GM19043 (cell line): ENCODE measurements at regions not wholly inside any gene's neighbourhood (a gene's known extent, or its start where the extent isn't known, plus 50 kb on each side); places are given as distances from the start of the nearest gene placed in this dataset.
A peak's percentile ranks its signal among the peaks of the same experiment; 100 is the strongest.

ENCODE experiments used
- ATAC-seq: cut with Tn5 transposase; IDR thresholded peaks from one replicate; pipeline ENCODE4 v1.9.1; 2021; ENCODE audit warnings: low read depth; ENCODE audit not compliant: unreplicated experiment

DNA sequence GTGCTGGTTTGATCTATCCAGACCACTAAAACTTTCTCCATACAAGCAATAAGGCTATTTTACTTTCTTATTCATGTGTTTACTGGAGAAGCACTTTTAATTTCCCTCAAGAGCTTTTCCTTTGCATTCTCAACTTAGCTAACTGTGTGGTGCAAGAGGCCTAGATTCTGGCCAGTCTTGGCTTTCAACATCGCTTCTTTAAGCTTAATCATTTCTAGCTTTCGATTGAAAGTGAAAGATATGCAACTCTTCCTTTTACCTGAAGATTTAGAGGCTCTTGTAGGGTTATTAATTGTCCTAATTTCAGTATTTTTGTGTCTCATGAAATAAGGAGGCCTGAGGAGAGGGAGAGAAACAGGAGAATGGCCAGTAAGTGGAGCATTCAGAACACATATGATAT is 234.8 kb upstream of the GADL1 start:
- peak; percentile 60 for ATAC-seq

DNA sequence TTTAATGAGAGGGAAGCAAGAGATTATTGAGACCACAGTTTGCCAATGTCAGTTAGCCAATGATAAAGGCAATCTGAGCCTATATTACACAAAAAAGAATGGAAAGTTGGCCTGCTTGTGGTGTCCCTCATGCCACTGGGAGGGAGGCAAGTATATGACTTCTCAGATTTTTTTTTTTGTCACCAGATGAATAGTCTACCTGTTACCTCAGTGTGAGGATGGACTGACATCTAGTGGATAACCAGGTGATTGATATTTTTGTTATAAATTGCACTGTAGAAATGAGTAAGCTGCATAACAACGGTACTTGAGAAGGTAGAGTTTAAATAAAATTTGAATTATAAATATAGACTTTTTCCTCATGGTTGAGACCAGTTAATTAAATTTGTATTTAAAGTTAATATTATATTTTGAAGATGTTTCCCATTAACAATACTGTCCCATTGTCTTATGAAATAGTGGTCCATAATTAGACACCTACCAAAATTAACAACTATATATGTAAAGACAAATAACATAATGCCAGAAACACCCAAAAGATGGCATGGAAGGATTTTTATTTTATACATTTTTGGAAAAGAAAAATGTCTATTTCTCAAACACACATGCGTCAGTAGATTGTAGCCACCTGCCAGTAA is 237.8 kb upstream of the GADL1 start:
- peak; percentile 43 for ATAC-seq

DNA sequence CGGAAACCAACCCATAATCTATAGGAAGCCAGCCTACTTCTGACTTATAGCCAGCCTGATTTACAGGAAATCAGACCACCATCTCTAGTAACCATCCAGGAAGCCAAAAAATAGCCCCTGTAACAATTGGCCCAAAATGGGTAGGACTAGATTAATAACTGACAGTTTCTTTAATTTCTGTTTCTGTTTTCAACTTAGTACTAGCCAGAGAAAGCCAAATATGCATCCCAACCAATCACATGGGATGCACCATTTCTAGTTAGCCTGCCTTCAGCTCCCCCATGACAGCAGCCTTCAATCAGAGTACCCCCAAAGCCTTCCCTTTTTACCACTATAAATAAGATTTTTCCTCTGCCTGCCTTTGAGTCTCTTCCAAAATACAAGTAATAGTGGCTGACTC is 239.1 kb upstream of the GADL1 start:
- no peak for ATAC-seq

GRCh38 chr3:31135546-31135945 is 241.1 kb upstream of the GADL1 start:
- no peak for ATAC-seq

DNA sequence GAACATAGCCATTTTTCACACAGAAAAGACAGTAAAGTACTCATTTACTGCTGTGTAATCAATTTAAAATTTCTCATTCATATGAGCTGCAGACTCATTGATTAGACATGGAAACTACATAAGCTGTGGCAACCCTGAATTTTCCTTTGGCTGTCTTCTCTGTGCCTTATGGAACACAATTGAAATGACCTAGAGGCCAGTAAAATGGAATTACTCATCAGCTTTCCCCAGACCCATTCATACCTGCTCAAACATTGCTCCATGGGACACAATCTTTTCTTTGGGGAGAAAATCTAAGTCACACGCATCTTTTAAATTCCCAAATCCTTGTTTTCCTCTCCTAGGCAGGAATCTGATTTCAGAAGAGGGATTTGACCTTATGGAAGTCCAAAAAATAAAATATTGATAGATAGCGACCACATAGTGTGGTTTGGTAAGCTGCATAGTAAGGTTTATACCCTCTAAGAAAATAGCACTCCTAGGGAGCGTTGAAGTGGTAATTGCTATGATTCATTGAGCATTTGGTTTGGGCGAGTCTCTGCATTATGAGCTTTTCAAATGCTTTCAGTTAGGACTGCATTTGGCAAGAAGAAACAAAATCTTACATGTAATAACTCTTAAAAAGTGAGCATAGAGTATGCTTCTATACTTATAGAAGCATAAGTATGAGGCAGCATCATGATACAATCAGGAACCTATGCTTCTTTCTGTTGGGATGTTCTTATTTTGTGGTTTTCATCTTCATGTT is 243.4 kb upstream of the GADL1 start:
- no peak for ATAC-seq

DNA sequence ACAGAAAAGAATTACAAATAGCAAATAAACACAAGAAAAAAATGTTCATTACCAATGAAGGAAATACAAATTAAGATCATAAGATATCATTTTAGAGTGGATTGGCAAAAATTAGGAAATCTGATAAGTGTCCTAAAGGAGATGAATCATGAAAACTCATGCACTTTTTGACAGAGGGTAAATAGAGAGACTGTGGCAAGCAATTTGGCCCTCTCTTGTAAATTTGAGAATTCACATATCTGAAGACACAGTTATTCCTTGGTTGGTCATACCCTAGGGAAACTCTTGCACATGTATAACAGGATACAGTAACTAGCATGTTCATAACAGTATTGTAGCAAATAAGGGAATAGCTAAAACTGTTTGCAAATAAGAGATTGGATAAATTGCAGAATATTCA is 246.0 kb upstream of the GADL1 start:
- ATAC-seq, result no peak

DNA sequence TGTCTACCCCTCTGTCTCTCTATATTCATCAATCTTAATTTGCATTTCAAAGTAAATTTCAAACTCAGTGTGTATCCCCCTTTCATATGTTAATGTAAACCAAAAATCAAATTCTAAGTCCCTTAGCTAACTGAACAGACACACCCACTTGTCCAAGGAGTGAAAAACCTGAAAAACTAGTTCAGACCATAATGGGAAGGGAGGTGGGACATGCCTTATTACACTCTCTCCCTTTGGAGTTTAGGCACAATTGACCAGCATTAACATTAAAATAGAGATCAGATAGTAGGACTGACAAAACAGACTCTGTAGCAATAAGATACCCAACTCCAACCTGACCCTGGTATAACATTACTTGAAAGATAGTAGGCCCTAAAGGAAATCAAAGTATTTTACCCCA is 247.7 kb upstream of the GADL1 start:
- ATAC-seq, result no peak

- ATAC-seq, result no peak
Measured at GRCh38 chr3:31142543-31142942, 248.1 kb upstream of the GADL1 start.

GRCh38 chr3:31145062-31145461 is 250.6 kb upstream of the GADL1 start:
- ATAC-seq, result no peak

GRCh38 chr3:31147550-31147949 is 253.1 kb upstream of the GADL1 start:
- no peak for ATAC-seq

- no peak for ATAC-seq
Measured at GRCh38 chr3:31157047-31157694, 262.7 kb upstream of the GADL1 start.

DNA sequence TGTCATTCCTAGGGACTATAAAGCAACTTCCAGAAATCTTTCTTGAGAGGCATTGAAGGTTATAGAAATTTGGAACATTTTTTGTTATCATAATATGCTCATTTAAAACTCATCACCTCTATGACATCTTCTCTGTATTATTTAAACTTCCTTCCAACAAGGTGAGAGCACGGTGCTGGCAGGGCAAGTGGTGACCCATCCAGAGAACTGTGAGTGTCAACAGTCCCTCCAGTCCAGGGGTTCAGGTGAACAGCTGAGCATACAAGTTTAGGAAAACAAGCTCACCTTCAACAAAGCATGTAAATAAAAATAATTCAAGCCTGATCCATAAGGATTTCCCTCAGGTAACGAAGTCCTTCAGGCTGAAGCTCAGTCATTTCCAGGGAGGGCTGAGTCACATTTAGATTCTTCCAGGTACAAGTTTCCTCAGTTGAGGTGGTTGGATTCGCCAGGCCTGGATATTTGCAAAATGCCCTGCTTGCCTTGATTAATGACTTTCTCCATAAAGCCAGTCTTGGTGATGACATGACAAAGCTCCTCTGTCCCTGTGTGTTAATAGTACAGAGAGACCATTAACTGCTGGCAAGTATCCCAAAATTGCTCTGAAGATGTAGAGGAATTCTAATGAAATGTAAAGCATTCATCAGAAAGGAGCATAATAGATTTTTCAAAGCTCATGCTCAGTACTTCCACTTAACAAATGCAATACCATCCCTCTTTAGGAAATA is 263.6 kb upstream of the GADL1 start:
- ATAC-seq, result no peak

- ATAC-seq, result no peak
Measured at GRCh38 chr3:31159331-31160039, 265.0 kb upstream of the GADL1 start.

DNA sequence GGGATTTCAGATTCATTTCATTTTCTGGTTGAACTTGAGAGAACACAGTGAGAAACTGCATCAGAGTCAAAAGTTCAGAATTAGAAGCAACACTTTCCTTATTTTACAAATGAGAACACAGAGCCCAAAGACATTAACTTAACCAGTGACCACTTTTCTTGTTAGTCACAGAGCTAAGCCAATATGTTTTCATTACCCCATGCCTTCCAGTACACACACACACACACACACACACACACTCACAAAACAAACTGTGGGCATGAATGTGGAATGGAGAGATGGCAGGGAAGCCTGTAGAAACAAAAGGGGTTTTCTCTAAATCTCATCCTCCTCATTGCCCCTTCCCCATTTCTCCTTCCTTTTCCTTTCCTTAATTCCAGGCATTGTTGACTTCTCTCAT is 267.4 kb upstream of the GADL1 start:
- no peak for ATAC-seq

DNA sequence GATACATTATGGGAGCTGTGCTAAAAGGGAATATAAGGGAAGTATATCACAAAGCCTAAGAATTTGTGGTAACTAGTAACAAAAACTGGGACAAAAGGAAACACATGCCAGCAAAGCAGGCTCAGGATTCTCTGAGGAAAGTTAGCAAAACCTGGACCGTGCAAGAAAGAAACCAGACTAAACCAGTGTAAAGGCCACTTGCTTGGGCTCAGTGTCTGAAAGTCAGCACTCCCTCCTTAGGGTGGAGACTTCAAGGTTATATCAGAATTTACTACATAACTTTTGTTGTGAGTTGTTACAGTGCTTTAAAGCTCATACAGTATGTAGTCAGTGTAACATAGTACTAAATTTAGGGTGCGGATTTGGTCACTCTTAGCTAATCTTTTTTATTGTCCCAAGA is 269.9 kb upstream of the GADL1 start:
- ATAC-seq, result no peak

- no peak for ATAC-seq
Measured at GRCh38 chr3:31165399-31165860, 271.0 kb upstream of the GADL1 start.

GRCh38 chr3:31166249-31166885 is 271.9 kb upstream of the GADL1 start:
- no peak for ATAC-seq

DNA sequence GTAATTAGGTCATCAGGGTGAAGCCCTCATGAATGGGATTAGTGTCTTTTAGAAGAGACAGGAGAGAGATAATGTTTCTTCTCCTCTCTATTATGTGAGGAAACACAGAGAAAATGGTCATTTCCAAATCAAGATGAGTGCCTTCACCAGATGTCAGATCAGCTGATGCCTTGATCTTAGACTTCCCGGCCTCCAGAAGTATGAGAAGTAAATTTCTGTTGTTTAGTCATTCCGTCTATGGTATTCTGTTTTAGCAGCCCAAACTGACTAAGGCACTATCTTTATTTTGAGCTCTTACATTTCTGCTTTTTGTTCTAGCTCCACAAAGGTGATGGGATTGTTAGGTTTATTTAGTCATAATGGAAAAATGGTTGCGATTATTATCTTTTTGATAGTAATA is 273.2 kb upstream of the GADL1 start:
- ATAC-seq, result no peak

DNA sequence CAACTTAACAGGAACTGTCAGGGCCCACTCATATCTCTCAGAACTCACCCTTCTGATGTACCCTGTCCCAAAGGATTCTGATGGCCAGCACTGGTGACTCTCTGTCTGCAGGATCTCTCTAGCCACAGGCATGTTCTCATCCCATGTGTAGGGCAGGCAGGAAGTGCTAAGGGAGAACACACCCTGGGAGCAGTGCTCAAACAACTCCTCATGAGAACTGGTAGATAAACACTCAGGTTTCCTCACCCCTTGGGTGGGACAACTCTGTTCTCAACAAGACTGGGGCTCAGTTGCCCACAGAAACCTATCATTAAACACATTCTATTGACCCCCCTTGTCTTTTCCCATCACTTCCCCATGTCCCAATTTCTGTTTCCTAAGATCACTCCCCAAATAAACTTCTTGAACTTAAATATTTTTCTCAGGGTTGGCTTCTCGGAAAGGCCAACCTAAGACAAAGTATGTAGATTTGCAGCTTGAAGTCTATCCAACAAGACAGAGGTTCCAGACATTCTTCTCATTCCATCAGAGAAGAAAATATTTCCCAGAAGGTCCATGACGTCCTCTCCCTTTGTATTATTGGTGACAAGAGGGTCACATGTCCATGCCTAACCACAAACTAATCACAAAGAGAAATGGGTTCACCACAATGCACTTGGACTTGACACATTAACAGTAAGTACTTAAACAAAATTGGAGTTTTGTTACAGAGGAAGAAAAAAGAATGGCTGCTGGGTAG is 276.6 kb upstream of the GADL1 start:
- ATAC-seq, result no peak
